GM13976 (cell line): ENCODE measurements at regions not wholly inside any gene's neighbourhood (a gene's known extent, or its start where the extent isn't known, plus 50 kb on each side); places are given as distances from the start of the nearest gene placed in this dataset.

ENCODE experiments used
- DNase-seq: peaks from one replicate; pipeline ENCODE4 v3.0.0; 2012; ENCODE audit warnings: low spot score
- in situ Hi-C: fragments of 300-500 bp; cut with MboI; formaldehyde crosslinking; loops from one replicate; pipeline ENCODE4 v1.12.0; 2022; ENCODE audit warnings: low sequenced_read_pairs, mixed read lengths, inconsistent platforms; ENCODE audit not compliant: unreplicated experiment
- TF ChIP-seq, protein P1 (sequence below): IDR thresholded peaks from 2 replicates; pipeline ENCODE4 v1.5.1; 2012; ENCODE audit warnings: borderline replicate concordance, mild to moderate bottlenecking; ENCODE audit not compliant: insufficient read depth; ENCODE audit errors: extremely low read depth, missing control alignments, control extremely low read depth

GRCh38 chr16:11423315-11424117 is 78.3 kb downstream of the RMI2 start:
- peak; percentile 75 for DNase-seq
- in situ Hi-C loops: no loop called here
- TF ChIP-seq, protein P1, sequence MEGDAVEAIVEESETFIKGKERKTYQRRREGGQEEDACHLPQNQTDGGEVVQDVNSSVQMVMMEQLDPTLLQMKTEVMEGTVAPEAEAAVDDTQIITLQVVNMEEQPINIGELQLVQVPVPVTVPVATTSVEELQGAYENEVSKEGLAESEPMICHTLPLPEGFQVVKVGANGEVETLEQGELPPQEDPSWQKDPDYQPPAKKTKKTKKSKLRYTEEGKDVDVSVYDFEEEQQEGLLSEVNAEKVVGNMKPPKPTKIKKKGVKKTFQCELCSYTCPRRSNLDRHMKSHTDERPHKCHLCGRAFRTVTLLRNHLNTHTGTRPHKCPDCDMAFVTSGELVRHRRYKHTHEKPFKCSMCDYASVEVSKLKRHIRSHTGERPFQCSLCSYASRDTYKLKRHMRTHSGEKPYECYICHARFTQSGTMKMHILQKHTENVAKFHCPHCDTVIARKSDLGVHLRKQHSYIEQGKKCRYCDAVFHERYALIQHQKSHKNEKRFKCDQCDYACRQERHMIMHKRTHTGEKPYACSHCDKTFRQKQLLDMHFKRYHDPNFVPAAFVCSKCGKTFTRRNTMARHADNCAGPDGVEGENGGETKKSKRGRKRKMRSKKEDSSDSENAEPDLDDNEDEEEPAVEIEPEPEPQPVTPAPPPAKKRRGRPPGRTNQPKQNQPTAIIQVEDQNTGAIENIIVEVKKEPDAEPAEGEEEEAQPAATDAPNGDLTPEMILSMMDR: no peak

- TF ChIP-seq, protein P1: no peak
- DNase-seq: no peak
- in situ Hi-C loops: no loop called here
Measured at GRCh38 chr16:11424118-11424460, 78.8 kb downstream of the RMI2 start.

- DNase-seq: no peak
- TF ChIP-seq, protein P1: no peak
- in situ Hi-C loops: no loop called here
Measured at GRCh38 chr16:11425140-11425539, 79.9 kb downstream of the RMI2 start.

GRCh38 chr16:11428623-11428953 is 83.3 kb downstream of the RMI2 start:
- in situ Hi-C loops: no loop called here
- TF ChIP-seq, protein P1: no peak

GRCh38 chr16:11429123-11429522 is 83.9 kb downstream of the RMI2 start:
- TF ChIP-seq, protein P1: no peak
- in situ Hi-C loops: no loop called here
- no peak for DNase-seq

More at GRCh38 chr16:11428623-11428953, 83.3 kb downstream of the RMI2 start:
- DNase-seq: no peak

- no peak for DNase-seq
- in situ Hi-C loops: no loop called here
- TF ChIP-seq, protein P1: no peak
Measured at GRCh38 chr16:11429823-11430222, 84.6 kb downstream of the RMI2 start.
